ENCODE measurements at regions not wholly inside any gene's neighbourhood (a gene's known extent, or its start where the extent isn't known, plus 50 kb on each side); places are given as distances from the start of the nearest gene placed in this dataset.
A peak's percentile ranks its signal among the peaks of the same experiment; 100 is the strongest.

DNA sequence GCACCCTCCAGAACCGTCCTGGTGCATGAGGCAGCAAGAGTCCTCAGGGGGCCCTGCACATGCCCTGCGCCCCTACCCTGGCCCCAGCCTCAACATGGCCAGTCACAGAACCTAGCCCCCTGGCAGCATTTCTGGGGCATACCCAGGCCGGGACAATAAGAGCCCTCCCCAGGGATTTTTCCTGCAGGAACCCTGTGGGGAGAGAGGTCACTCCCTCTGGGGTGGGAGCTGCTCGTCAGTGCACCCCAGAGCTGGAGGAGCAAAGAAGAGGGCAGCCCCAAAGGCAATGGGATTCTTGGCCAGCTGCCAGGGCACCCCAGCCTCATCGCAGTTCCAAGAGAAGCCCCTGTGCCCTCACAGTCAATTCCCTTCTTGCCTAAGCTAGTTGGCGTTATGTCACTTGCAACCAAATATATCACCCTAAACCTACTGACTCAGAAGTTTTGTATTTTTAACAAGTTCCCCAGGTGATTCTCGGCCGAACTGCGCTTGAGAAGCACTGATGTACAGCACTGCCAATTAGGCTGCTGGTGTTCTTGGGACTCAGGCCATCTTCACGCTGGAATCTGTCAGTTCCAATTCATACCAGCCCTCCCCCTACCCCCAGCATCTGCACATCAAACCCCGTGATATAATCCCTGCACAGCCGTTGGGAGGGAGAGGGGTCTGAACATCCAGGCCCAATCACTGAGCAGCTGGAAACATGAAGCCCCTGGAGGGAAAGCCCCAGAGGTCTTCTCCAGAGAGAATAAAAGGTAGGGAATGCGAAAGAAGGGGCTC, 87.5 kb upstream of the PRR20G start:
- Histone ChIP-seq H3K36me3 (ENCODE audit: insufficient read depth, low read length) (no peaks in the 10 kb centered on the region), H3K9me2 (ENCODE audit: insufficient read depth, low read length) (no peaks in the 10 kb centered on the region), H3K79me2 (replicated peaks; ENCODE audit: insufficient read depth, low read length) (no peaks in the 10 kb centered on the region), H3F3A (ENCODE audit: insufficient read depth, low read length, poor library complexity, severe bottlenecking) (no peaks in the 10 kb centered on the region), H4K20me1 (ENCODE audit: insufficient read depth) (no peaks in the 10 kb centered on the region), H3K4me3 (ENCODE audit: low read length) (no peak overlapping the region), H2AFZ (ENCODE audit: low read depth, low read length) (no peak overlapping the region), H3K4me2 (ENCODE audit: low read length) (no peak overlapping the region), H3K27me3 (ENCODE audit: insufficient read depth, low read depth, low read length) (no peaks in the 10 kb centered on the region), H3K9ac (ENCODE audit: low read length) (no peak overlapping the region), H3K9me3 (ENCODE audit: low read length) (no peaks in the 10 kb centered on the region), H3K27ac (ENCODE audit: low read length) (no peak overlapping the region)
- no peak for TF ChIP-seq SMC3 (conservative IDR thresholded peaks at IDR 0.05; ENCODE audit: poor library complexity)
- no peak for TF ChIP-seq POLR2AphosphoS5 (IDR thresholded peaks at IDR 0.05)
- no peak for TF ChIP-seq MXI1 (conservative IDR thresholded peaks at IDR 0.05; ENCODE audit: poor library complexity, severe bottlenecking)
- TF ChIP-seq, protein P1, sequence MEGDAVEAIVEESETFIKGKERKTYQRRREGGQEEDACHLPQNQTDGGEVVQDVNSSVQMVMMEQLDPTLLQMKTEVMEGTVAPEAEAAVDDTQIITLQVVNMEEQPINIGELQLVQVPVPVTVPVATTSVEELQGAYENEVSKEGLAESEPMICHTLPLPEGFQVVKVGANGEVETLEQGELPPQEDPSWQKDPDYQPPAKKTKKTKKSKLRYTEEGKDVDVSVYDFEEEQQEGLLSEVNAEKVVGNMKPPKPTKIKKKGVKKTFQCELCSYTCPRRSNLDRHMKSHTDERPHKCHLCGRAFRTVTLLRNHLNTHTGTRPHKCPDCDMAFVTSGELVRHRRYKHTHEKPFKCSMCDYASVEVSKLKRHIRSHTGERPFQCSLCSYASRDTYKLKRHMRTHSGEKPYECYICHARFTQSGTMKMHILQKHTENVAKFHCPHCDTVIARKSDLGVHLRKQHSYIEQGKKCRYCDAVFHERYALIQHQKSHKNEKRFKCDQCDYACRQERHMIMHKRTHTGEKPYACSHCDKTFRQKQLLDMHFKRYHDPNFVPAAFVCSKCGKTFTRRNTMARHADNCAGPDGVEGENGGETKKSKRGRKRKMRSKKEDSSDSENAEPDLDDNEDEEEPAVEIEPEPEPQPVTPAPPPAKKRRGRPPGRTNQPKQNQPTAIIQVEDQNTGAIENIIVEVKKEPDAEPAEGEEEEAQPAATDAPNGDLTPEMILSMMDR (IDR thresholded peaks at IDR 0.05; ENCODE audit: poor library complexity, severe bottlenecking) = no peak
- TF ChIP-seq RAD21 (conservative IDR thresholded peaks at IDR 0.05) = no peak
- no peak for TF ChIP-seq EP300 (conservative IDR thresholded peaks at IDR 0.05; ENCODE audit: poor library complexity, severe bottlenecking)

DNA sequence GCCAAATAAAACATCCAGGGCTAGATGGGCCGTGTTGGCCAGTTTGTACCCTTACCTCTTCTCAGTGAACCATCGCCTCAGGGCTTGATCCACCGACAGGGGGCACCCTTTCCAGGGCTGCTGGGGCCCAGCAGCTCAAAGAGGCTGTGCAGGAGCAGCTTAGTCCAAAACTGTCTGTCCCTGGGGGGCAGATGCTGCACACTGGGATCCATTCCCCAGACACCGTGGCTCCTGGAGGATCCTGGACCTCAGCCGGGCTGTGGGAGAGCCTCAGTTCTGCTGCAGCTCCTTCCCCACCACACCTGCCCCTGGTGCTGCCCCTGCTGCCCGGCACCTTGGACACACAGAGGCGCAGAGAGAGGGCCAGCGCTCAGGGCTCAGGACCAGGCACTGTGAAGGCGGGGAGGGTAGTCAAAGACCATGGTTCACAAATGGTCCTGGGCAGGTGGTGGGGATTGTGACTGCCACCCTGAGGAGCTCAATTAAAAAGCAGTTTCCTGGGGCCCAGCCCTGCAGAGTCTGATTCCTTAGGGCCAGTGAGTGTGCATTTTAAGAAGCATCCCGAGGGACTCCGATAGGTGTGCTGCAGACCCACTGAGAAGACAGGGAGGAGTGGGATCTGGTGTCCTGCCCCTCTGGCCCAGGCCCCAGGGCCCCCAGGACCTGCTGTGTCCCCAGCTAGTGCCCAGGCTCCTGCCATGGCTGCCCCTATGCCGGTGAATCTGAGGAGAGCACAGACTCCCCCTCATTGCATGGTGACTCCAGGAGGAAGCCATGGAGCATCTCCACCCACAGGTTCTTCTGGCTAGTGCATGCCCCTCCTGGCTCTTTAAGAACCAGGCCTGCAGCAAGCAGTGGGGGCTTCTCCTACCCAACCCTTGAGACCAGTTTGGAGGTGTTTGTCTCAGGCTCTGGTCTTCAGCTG, 86.5 kb upstream of the PRR20G start:
- no peak overlapping the region for H3K4me2 ChIP-seq (ENCODE audit: low read length)
- no peaks in the 10 kb centered on the region for H3K27me3 ChIP-seq (ENCODE audit: insufficient read depth, low read depth, low read length)
- no peaks in the 10 kb centered on the region for H3K36me3 ChIP-seq (ENCODE audit: insufficient read depth, low read length)
- H3K9me3 ChIP-seq (ENCODE audit: low read length) = no peaks in the 10 kb centered on the region
- no peaks in the 10 kb centered on the region for H3K9me2 ChIP-seq (ENCODE audit: insufficient read depth, low read length)
- no peak overlapping the region for H2AFZ ChIP-seq (ENCODE audit: low read depth, low read length)
- no peak overlapping the region for H3K9ac ChIP-seq (ENCODE audit: low read length)
- H3F3A ChIP-seq (ENCODE audit: insufficient read depth, low read length, poor library complexity, severe bottlenecking) = no peaks in the 10 kb centered on the region
- no peak overlapping the region for H3K4me3 ChIP-seq (ENCODE audit: low read length)
- no peaks in the 10 kb centered on the region for H3K79me2 ChIP-seq (replicated peaks; ENCODE audit: insufficient read depth, low read length)
- no peak overlapping the region for H3K27ac ChIP-seq (ENCODE audit: low read length)
- H4K20me1 ChIP-seq (ENCODE audit: insufficient read depth) = no peaks in the 10 kb centered on the region
- TF ChIP-seq, protein P1 (IDR thresholded peaks at IDR 0.05; ENCODE audit: poor library complexity, severe bottlenecking) = peak; percentile 15
- no peak for TF ChIP-seq EZH2 (IDR thresholded peaks at IDR 0.05; ENCODE audit: borderline replicate concordance, insufficient read depth, low read length, poor library complexity, severe bottlenecking)

Measured in neural cell (in vitro differentiated cells).